Astrocyte of the cerebellum (primary cell): ENCODE measurements at regions not wholly inside any gene's neighbourhood (a gene's known extent, or its start where the extent isn't known, plus 50 kb on each side); places are given as distances from the start of the nearest gene placed in this dataset.

Source experiments
- DNase-seq: peaks from one replicate; pipeline ENCODE4 v3.0.0-alpha.2; 2011; ENCODE audit warnings: low read depth
- H3K4me3 ChIP-seq: 2 replicates; pipeline ENCODE4 v1.5.1; 2011; ENCODE audit warnings: mild to moderate bottlenecking, low read depth, low read length, moderate library complexity
- in situ Hi-C: cut with HindIII; loops from 2 replicates; pipeline ENCODE4 v1.10.0; 2017; ENCODE audit warnings: low sequenced_read_pairs
- TF ChIP-seq, protein P1 (sequence below): IDR thresholded peaks from 2 replicates; pipeline ENCODE4 v1.5.1; 2012; ENCODE audit warnings: low read length, low read depth, moderate library complexity, mild to moderate bottlenecking; ENCODE audit errors: missing control alignments

DNA sequence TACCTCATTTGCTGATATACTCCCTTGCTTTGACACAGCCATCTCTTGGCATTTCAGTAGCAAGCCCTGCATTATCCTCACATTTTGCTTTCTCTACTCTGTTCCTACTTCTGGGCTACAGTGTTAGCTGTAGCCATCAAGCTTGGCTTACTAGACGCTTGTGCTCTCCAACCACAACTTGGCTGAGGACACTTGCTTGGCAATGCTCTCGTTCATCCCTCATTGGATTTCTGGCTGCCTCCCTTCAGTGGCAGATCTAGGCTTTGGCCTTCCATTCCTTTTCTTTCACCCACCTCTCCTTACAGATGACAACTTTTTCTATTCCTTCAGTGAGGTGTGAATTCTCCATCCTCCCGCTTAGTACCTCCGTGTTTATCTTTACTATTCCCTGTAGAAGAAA lies 428.7 kb upstream of the LRRC7 start:
- in situ Hi-C loops = no loop called here
- no peak overlapping the region for H3K4me3 ChIP-seq
- TF ChIP-seq, protein P1, sequence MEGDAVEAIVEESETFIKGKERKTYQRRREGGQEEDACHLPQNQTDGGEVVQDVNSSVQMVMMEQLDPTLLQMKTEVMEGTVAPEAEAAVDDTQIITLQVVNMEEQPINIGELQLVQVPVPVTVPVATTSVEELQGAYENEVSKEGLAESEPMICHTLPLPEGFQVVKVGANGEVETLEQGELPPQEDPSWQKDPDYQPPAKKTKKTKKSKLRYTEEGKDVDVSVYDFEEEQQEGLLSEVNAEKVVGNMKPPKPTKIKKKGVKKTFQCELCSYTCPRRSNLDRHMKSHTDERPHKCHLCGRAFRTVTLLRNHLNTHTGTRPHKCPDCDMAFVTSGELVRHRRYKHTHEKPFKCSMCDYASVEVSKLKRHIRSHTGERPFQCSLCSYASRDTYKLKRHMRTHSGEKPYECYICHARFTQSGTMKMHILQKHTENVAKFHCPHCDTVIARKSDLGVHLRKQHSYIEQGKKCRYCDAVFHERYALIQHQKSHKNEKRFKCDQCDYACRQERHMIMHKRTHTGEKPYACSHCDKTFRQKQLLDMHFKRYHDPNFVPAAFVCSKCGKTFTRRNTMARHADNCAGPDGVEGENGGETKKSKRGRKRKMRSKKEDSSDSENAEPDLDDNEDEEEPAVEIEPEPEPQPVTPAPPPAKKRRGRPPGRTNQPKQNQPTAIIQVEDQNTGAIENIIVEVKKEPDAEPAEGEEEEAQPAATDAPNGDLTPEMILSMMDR = no peak
- no peak for DNase-seq

DNA sequence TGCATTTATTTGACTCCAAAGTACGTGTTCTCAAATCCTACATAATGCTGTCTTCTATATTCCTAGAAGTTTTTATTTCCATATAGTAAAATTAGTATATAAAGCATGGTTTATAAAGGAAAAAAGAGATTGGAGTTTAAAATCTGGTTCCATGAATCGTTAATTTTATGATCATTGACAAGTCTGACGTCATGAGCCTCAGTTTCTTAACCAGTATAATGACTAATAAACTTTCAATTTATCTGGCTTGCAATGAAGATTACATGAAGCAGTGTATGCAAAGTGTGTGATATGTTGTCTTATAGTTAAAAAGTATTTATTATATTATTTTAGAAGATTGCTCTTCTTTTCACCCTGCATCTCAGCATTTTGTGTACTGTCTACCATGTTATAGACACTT lies 421.4 kb upstream of the LRRC7 start:
- DNase-seq = no peak
- in situ Hi-C loops = no loop called here
- H3K4me3 ChIP-seq = no peak overlapping the region
- TF ChIP-seq, protein P1 = no peak

- in situ Hi-C loops = no loop called here
- TF ChIP-seq, protein P1 = no peak
- DNase-seq = no peak
- H3K4me3 ChIP-seq = no peak overlapping the region
These were observed 419.0 kb upstream of the LRRC7 start for GRCh38 chr1:69148731-69149130.

DNA sequence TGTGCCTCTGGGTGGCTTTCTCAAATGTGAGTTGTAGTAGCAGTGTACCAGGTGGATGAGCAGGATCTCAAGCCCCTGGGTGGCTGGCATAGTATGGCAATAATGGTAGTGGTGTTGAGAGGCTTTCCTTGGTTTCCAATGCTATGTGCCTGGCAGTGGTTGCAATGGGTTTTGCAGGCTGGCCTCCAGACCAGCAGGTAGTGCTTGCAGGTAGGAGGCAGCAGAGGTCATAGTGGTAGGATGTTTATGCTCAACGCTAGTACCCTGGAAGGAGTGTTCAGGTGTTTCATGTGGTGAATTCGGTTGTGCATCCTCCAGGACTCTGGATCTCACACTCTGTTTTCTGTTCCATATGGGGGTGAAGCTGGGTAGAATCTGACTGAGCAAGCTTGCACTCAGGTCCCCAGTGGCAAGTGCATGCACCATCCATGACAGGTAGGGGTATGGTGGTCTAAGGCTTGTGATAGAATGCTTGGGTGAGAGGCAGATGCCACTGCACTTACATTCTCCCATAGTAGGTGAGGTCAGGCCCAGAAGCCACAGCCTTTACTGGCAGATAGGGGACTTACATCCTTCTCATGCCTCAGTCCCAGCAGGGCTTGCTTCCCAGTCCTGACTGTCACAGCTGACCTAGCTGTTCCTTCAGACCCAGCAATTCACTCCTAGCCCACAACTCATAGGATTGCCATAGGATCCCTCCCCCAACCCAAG lies 410.5 kb upstream of the LRRC7 start:
- TF ChIP-seq, protein P1 = no peak
- in situ Hi-C loops = no loop called here

DNA sequence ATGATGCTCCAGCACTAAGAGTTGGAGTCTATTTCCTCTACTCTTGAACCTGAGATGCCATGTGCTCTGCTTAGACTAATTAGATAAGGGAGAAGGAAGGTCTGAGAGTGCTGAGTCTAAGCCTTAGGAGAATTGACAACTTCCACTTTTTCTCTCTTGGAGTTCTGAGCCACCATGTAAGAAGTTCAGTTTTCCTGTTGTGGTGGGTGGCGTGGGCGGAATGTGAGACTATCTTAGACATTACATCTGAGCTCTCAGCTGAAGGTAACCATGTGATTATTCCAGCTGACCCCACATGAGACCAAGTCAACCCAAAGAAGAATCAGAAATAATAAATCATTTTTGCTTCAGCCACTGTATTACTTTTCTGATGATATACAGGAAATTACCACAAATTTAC lies 404.5 kb upstream of the LRRC7 start:
- in situ Hi-C loops = no loop called here
- no peak for DNase-seq
- no peak overlapping the region for H3K4me3 ChIP-seq
- TF ChIP-seq, protein P1 = no peak

More for the DNA sequence above, 410.5 kb upstream of the LRRC7 start:
- no peak for DNase-seq
- no peak overlapping the region for H3K4me3 ChIP-seq

GRCh38 chr1:69163779-69164178 lies 403.9 kb upstream of the LRRC7 start:
- TF ChIP-seq, protein P1 = no peak
- in situ Hi-C loops = no loop called here

More at GRCh38 chr1:69163779-69164178, 403.9 kb upstream of the LRRC7 start:
- no peak overlapping the region for H3K4me3 ChIP-seq
- no peak for DNase-seq
